ENCODE measurements at regions not wholly inside any gene's neighbourhood (a gene's known extent, or its start where the extent isn't known, plus 50 kb on each side); places are given as distances from the start of the nearest gene placed in this dataset.

DNA sequence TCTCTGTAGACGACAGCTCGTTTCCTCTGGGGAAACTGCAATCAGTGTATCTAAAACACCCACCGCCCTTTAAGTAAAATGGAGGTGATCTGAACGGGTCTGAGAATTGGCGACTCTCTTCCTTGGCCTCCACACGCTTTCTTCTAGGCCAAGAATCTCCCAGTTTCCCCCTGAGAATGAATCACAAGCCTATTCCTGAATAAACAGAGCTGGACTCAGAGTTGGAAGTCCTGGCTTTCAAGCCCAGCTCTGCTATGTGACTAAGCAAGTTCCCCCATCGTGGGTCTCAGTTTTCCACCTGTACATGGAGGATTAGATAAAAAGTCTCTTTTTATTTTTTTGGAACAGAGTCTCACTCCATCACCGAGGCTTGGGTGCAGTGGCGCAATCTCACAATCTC, 200.4 kb downstream of the MN1 start:
- H2BK12ac ChIP-seq (ENCODE audit: low read depth, low read length), result no peak overlapping the region
- no peaks in the 10 kb centered on the region for H4K20me1 ChIP-seq (replicated peaks in 1 of 2; ENCODE audit: control insufficient read depth in 1 of 2, insufficient read depth in 2 of 2, low read length in 2 of 2)
- 84% methylated on average over 9 of the region's 9 CpGs; no CpG with 5 or more reads in 1 of the 2 experiments for WGBS, 2 experiments (ENCODE audit: extremely low coverage in 1 of 2, insufficient coverage in 1 of 2, insufficient read length in 1 of 2, insufficient replicate concordance in 2 of 2, low coverage in 1 of 2, low lambda C conversion rate in 2 of 2, missing lambda C conversion rate in 1 of 2)
- no peak overlapping the region for H3K4me3 ChIP-seq (ENCODE audit: extremely low read depth in 1 of 4, insufficient read depth in 2 of 4, low read depth in 3 of 4, low read length in 4 of 4)
- no peaks in the 10 kb centered on the region for H3K79me1 ChIP-seq (ENCODE audit: low read depth, low read length)
- TF ChIP-seq GABPA (IDR thresholded peaks at IDR 0.05; ENCODE audit: borderline replicate concordance, insufficient read depth, low read length) (no peak), RNF2 (IDR thresholded peaks at IDR 0.05; ENCODE audit: borderline replicate concordance, low read depth, low read length, missing control alignments, poor library complexity, severe bottlenecking) (no peak)
- H2AFZ ChIP-seq (ENCODE audit: low read length), result no peak overlapping the region
- H3K4ac ChIP-seq (replicated peaks; ENCODE audit: insufficient read length, low read depth, low read length), result no peak overlapping the region
- ChIA-PET CTCF (ENCODE audit: partially characterized antibody) (no interaction called here), POLR2A (ENCODE audit: partially characterized antibody) (no interaction called here)
- no peaks in the 10 kb centered on the region for H3K79me2 ChIP-seq (ENCODE audit: control insufficient read depth in 1 of 2, insufficient read depth in 2 of 2, low read length in 2 of 2)
- FAIRE-seq (no peak), DNase-seq (ENCODE audit: low read depth in 1 of 2, low spot score in 2 of 2) (no peak)
- H4K91ac ChIP-seq (replicated peaks; ENCODE audit: insufficient read length, low read length), result no peak overlapping the region
- H4K5ac ChIP-seq (ENCODE audit: insufficient read length, low read depth, low read length), result no peak overlapping the region
- no peak overlapping the region for H3K18ac ChIP-seq (ENCODE audit: extremely low read depth, low read length)
- no peak overlapping the region for H2BK120ac ChIP-seq (replicated peaks; ENCODE audit: low read depth, low read length)
- 0 out of 7 replicates have a peak, but pooled peaks cover 0 to 2% (median 0%) of the 10 kb centered on the region in 4 experiments for H3K27me3 ChIP-seq (replicated peaks in 1 of 4; ENCODE audit: control insufficient read depth in 3 of 4, extremely low read depth in 1 of 4, insufficient read depth in 3 of 4, low read length in 3 of 4)
- no peak overlapping the region for H3K27ac ChIP-seq (ENCODE audit: low read depth, low read length)
- H3K23me2 ChIP-seq (ENCODE audit: low read depth, low read length), result no peaks in the 10 kb centered on the region
- H3K9ac ChIP-seq (replicated peaks in 1 of 4; ENCODE audit: extremely low read depth in 1 of 4, low read depth in 3 of 4, low read length in 3 of 4), result no peak overlapping the region
- no peak overlapping the region for H4K8ac ChIP-seq (ENCODE audit: extremely low read depth, insufficient read depth, low read length)
- H3K4me1 ChIP-seq (replicated peaks in 1 of 4; ENCODE audit: control insufficient read depth in 3 of 4, insufficient read depth in 4 of 4, low read length in 3 of 4), result peaks cover 0 to 4% (median 1%) of the 10 kb centered on the region in 4 experiments; a peak in 3 of 7 replicates
- no peak overlapping the region for H3K23ac ChIP-seq (ENCODE audit: insufficient read length)
- H3K56ac ChIP-seq (replicated peaks; ENCODE audit: insufficient read length, low read depth, low read length), result no peak overlapping the region
- no peaks in the 10 kb centered on the region for H3K9me3 ChIP-seq (ENCODE audit: insufficient read depth in 2 of 2, low read depth in 1 of 2, low read length in 1 of 2)
- H2BK5ac ChIP-seq (ENCODE audit: low read depth, low read length), result no peak overlapping the region
- H2AK5ac ChIP-seq (ENCODE audit: low read depth, low read length), result no peak overlapping the region
- no peaks in the 10 kb centered on the region for H3K36me3 ChIP-seq (ENCODE audit: control insufficient read depth in 2 of 4, insufficient read depth in 4 of 4, low read length in 3 of 4)
- no peak overlapping the region for H3K4me2 ChIP-seq (ENCODE audit: insufficient read depth in 1 of 2, low read depth in 2 of 2, low read length in 2 of 2)
- no peak overlapping the region for H2BK15ac ChIP-seq (ENCODE audit: low read length)
- no peak overlapping the region for H3K14ac ChIP-seq (ENCODE audit: insufficient read length)
- H2BK20ac ChIP-seq (ENCODE audit: low read length), result no peak overlapping the region

All from H1 (cell line).